HCT116 (cell line): ENCODE measurements at regions not wholly inside any gene's neighbourhood (a gene's known extent, or its start where the extent isn't known, plus 50 kb on each side); places are given as distances from the start of the nearest gene placed in this dataset.

Experiments
- ATAC-seq: fragments of 200-7000 bp; cut with Tn5 transposase; 2 replicates; pipeline ENCODE4 v1.9.1; 2020; ENCODE audit warnings: mild to moderate bottlenecking, moderate library complexity
- BruUV-seq: library from RNA; stranded (reverse); fragments of 400-500 nt; replicated peaks from 2 replicates; lab custom pipeline; 2021; lab: Mats Ljungman, UMichigan
- CTCF ChIA-PET: fragments of 300-600 bp; sonication (Branson Sonifier 250); formaldehyde crosslinking; loops from one replicate; lab custom pipeline; 2021; ENCODE audit warnings: antibody characterized with exemption; lab: Charles Lee
- POLR2A ChIA-PET: fragments of 300-600, 350-600 bp; sonication (Branson Sonifier 250); formaldehyde crosslinking; loops from one replicate; lab custom pipeline; 2021; ENCODE audit warnings: antibody characterized with exemption; lab: Charles Lee
- RAD21 ChIA-PET, 2 experiments: fragments of 300-600 bp; sonication (Branson Sonifier 250); formaldehyde crosslinking; loops; one replicate each; lab custom pipeline; 2023; ENCODE audit warnings: low total read pairs in 2 of 2; ENCODE audit not compliant: uncharacterized antibody in 2 of 2, unreplicated experiment in 2 of 2, low non-redundant PET in 1 of 2; lab: Charles Lee
- DNase-seq: peaks from one replicate; pipeline ENCODE4 v3.0.0-alpha.2; 2010; ENCODE audit warnings: low read depth, low spot score
- H2AFZ ChIP-seq: fragments of 200-600 bp; shearing (Covaris generic), sonication (generic); 2 replicates; pipeline ENCODE4 v1.6.1; 2017; ENCODE audit warnings: low read depth, mixed run types, mixed read lengths, antibody characterized with exemption, low read length; ENCODE audit not compliant: poor library complexity, severe bottlenecking
- H3K27ac ChIP-seq: 2 replicates; pipeline ENCODE4 v1.5.1; 2012; ENCODE audit warnings: low read depth, low read length
- H3K27me3 ChIP-seq: fragments of 200-600 bp; sonication (generic); 2 replicates; pipeline ENCODE4 v1.6.1; 2016; ENCODE audit warnings: mixed run types, low read length, mixed read lengths; ENCODE audit not compliant: insufficient read depth
- H3K36me3 ChIP-seq, 2 experiments: fragments of 200-500 bp in 1 of 2; fragments of 200-600 bp in 1 of 2; sonication (Bioruptor generic) in 1 of 2; sonication (generic) in 1 of 2; 2 replicates each; pipeline versions ENCODE4 v1.5.1 to v1.6.1; 2014 to 2016; ENCODE audit warnings: low read length in 2 of 2, inconsistent platforms in 1 of 2, mixed read lengths in 1 of 2, mixed run types in 1 of 2; ENCODE audit not compliant: insufficient read depth in 2 of 2, control insufficient read depth in 1 of 2
- H3K4me1 ChIP-seq, 2 experiments: fragments of 200-600 bp in 1 of 2; sonication (generic) in 1 of 2; 2 replicates each; pipeline versions ENCODE4 v1.5.1 to v1.6.1; 2012 to 2017; ENCODE audit warnings: low read length in 2 of 2, inconsistent platforms in 1 of 2, mild to moderate bottlenecking in 1 of 2, mixed read lengths in 1 of 2, mixed run types in 1 of 2, moderate library complexity in 1 of 2; ENCODE audit not compliant: insufficient read depth in 2 of 2, control insufficient read depth in 1 of 2
- H3K4me2 ChIP-seq: fragments of 200-600 bp; sonication (generic); 2 replicates; pipeline ENCODE4 v1.6.1; 2017; ENCODE audit warnings: mixed run types, low read length, mixed read lengths
- H3K4me3 ChIP-seq, 2 experiments: fragments of 200-600 bp in 1 of 2; sonication (generic) in 1 of 2; replicated peaks in 1 of 2; 2 replicates each; pipeline ENCODE4 v1.5.1; 2011 to 2016; ENCODE audit warnings: low read length in 2 of 2, control low read depth in 1 of 2, low read depth in 1 of 2, mild to moderate bottlenecking in 1 of 2, mixed read lengths in 1 of 2, mixed run types in 1 of 2
- H3K79me2 ChIP-seq: fragments of 200-600 bp; sonication (generic); 2 replicates; pipeline ENCODE4 v1.6.1; 2017; ENCODE audit warnings: mild to moderate bottlenecking, mixed run types, low read length, moderate library complexity, mixed read lengths; ENCODE audit not compliant: insufficient read depth
- H3K9ac ChIP-seq: fragments of 200-600 bp; sonication (generic); 2 replicates; pipeline ENCODE4 v1.6.1; 2016; ENCODE audit warnings: low read length, mixed read lengths
- H3K9me2 ChIP-seq: fragments of 200-600 bp; sonication (generic), shearing (Covaris generic); 2 replicates; pipeline ENCODE4 v1.6.1; 2017; ENCODE audit warnings: mixed run types, mild to moderate bottlenecking, moderate library complexity; ENCODE audit not compliant: insufficient read depth
- H3K9me3 ChIP-seq, 2 experiments: fragments of 200-500 bp in 1 of 2; fragments of 200-600 bp in 1 of 2; sonication (Bioruptor generic) in 1 of 2; sonication (generic) in 1 of 2; 2 replicates each; pipeline ENCODE4 v1.6.1; 2014 to 2017; ENCODE audit warnings: low read length in 2 of 2, mixed read lengths in 2 of 2, inconsistent platforms in 1 of 2, low read depth in 1 of 2, mild to moderate bottlenecking in 1 of 2, mixed run types in 1 of 2, moderate library complexity in 1 of 2; ENCODE audit not compliant: control insufficient read depth in 1 of 2, insufficient read depth in 1 of 2
- H4K20me1 ChIP-seq: fragments of 200-600 bp; sonication (generic), shearing (Covaris generic); 2 replicates; pipeline ENCODE4 v1.6.1; 2017; ENCODE audit warnings: mixed run types, mild to moderate bottlenecking, moderate library complexity; ENCODE audit not compliant: insufficient read depth
- CBX3 ChIP-seq: IDR thresholded peaks from 2 replicates; pipeline ENCODE4 v1.6.1; 2012; ENCODE audit warnings: low read depth
- CEBPB ChIP-seq: IDR thresholded peaks from 2 replicates; pipeline ENCODE4 v1.6.1; 2012; ENCODE audit warnings: low read depth
- EZH2 ChIP-seq: fragments of 200-600 bp; sonication (generic); IDR thresholded peaks from 2 replicates; pipeline ENCODE4 v1.6.1; 2017; ENCODE audit warnings: antibody characterized with exemption, mixed run types
- POLR2AphosphoS5 ChIP-seq: IDR thresholded peaks from 2 replicates; pipeline ENCODE4 v1.6.1; 2011; ENCODE audit warnings: mild to moderate bottlenecking, low read depth, low read length, moderate library complexity
- SIN3A ChIP-seq: IDR thresholded peaks from 2 replicates; pipeline ENCODE4 v1.6.1; 2012; ENCODE audit warnings: low read depth
- TCF7L2 ChIP-seq: IDR thresholded peaks from 2 replicates; pipeline ENCODE4 v1.7.0; 2011; ENCODE audit warnings: borderline replicate concordance, inconsistent platforms; ENCODE audit not compliant: insufficient read depth, insufficient read length; ENCODE audit errors: extremely low read depth
- ZFX ChIP-seq: fragments of 450-650 bp; IDR thresholded peaks from 2 replicates; pipeline ENCODE4 v1.6.1; 2017
- intact Hi-C: fragments of 100-400 bp; cut with micrococcal nuclease; formaldehyde crosslinking; loops from 2 replicates; pipeline ENCODE4 v1.10.0; 2022
- TF ChIP-seq, protein P1 (sequence below): IDR thresholded peaks from 2 replicates; pipeline ENCODE4 v1.6.1; 2012

DNA sequence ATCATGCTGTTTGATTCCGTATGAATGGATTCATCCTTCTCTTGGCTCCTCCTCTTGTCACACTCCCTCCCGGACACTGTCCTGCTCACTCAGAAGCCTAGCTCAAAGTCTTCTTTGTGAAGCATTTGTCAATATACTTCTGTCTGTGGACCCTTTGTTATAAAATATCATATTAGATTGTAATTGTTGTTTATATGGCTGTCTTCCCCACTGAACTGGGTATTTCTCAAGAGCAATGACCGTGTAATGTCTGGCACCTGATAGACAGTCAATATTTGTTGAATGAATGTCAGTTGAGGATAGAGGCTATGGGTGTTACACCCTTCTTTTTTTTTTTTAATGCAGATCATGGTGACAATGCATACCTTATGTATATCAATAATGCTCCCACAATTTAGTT is 335.3 kb downstream of the SOX4 start:
- no TSS peak for BruUV-seq
- no peak for ATAC-seq
- H3K9me3 ChIP-seq: no peaks in the 10 kb centered on the region
- no peaks in the 10 kb centered on the region for H3K27me3 ChIP-seq
- H3K4me3 ChIP-seq: no peak overlapping the region
- no peak overlapping the region for H3K4me2 ChIP-seq
- no peak overlapping the region for H3K9ac ChIP-seq
- DNase-seq: no peak
- TF ChIP-seq SIN3A (no peak), EZH2 (no peak), ZFX (no peak), CBX3 (no peak), POLR2AphosphoS5 (no peak), TCF7L2 (no peak)
- TF ChIP-seq, protein P1, sequence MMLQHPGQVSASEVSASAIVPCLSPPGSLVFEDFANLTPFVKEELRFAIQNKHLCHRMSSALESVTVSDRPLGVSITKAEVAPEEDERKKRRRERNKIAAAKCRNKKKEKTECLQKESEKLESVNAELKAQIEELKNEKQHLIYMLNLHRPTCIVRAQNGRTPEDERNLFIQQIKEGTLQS: no peak
- ChIA-PET POLR2A (no interaction called here), RAD21 (no interaction called here), CTCF (no interaction called here)
- H3K4me1 ChIP-seq: no peaks in the 10 kb centered on the region
- no peak overlapping the region for H3K27ac ChIP-seq
- no peak overlapping the region for H2AFZ ChIP-seq
- H3K79me2 ChIP-seq: no peaks in the 10 kb centered on the region
- intact Hi-C loops: no loop called here
- no peaks in the 10 kb centered on the region for H3K9me2 ChIP-seq
- H3K36me3 ChIP-seq: no peaks in the 10 kb centered on the region
- no peaks in the 10 kb centered on the region for H4K20me1 ChIP-seq

DNA sequence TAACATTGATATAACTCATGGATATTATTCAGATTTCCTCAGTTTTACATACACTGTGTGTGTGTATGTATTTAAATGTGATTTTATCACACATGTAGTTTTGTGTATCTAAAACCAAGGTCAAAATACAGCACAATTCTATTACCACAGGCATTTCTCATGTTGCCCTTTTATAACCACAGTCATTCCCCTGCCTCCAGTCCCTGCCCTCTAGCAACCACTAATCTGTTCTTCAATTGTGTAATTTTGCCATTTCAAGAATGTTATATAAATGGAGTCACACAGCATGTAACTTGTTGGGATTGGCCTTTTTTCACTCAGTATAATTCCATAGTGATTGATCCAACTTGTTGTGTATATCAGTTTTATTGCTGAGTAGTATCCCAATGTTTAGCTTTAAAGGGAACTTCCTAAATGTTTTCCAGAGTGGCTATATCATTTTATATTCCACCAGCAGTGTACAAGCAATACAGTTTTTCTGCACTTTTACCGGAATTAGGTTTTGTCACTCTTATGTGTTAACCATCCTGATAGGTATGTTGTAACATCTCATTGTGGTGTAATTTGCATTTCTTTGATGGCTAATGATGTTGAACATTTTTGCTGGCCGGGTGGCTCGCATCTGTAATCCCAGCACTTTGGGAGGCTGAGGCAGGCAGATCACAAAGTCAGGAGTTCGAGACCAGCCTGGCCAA is 338.2 kb downstream of the SOX4 start:
- no peak overlapping the region for H3K4me2 ChIP-seq
- no TSS peak for BruUV-seq
- no peaks in the 10 kb centered on the region for H3K9me2 ChIP-seq
- H3K9me3 ChIP-seq: no peaks in the 10 kb centered on the region
- no peaks in the 10 kb centered on the region for H3K27me3 ChIP-seq
- no peaks in the 10 kb centered on the region for H3K79me2 ChIP-seq
- H3K4me3 ChIP-seq: no peak overlapping the region
- H3K9ac ChIP-seq: no peak overlapping the region
- H3K27ac ChIP-seq: no peak overlapping the region
- H4K20me1 ChIP-seq: no peaks in the 10 kb centered on the region
- H3K36me3 ChIP-seq: no peaks in the 10 kb centered on the region
- POLR2A ChIA-PET: no interaction called here
- no peak overlapping the region for H2AFZ ChIP-seq
- DNase-seq (no peak), ATAC-seq (no peak)
- CTCF ChIA-PET: no interaction called here
- intact Hi-C loops: no loop called here
- TF ChIP-seq CBX3: no peak
- no peak for TF ChIP-seq CEBPB
- RAD21 ChIA-PET: no interaction called here
- no peaks in the 10 kb centered on the region for H3K4me1 ChIP-seq
